SK-N-SH treated with all-trans-retinoic acid at 6 μM for 48 hours (cell line): ENCODE measurements at regions not wholly inside any gene's neighbourhood (a gene's known extent, or its start where the extent isn't known, plus 50 kb on each side); places are given as distances from the start of the nearest gene placed in this dataset.
A peak's percentile ranks its signal among the peaks of the same experiment; 100 is the strongest.

ENCODE experiments used
- ATAC-seq: fragments of 200-7000 bp; cut with Tn5 transposase; 3 replicates; pipeline ENCODE4 v1.9.1; 2020; ENCODE audit warnings: mild to moderate bottlenecking, moderate library complexity
- ARNTL ChIP-seq: fragments of 450-650 bp; formaldehyde crosslinking; IDR thresholded peaks from 2 replicates; pipeline ENCODE4 v1.5.0; 2020; ENCODE audit warnings: low read depth, mild to moderate bottlenecking, moderate library complexity, borderline replicate concordance
- BACH2 ChIP-seq: fragments of 250-450 bp; sonication (Bioruptor Pico); IDR thresholded peaks from 2 replicates; pipeline ENCODE4 v1.9.0; 2021; ENCODE audit warnings: mild to moderate bottlenecking, borderline replicate concordance
- CREB5 ChIP-seq: fragments of 250-450 bp; sonication (Bioruptor Pico); IDR thresholded peaks from 2 replicates; pipeline ENCODE4 v1.5.1; 2020; ENCODE audit warnings: low read depth, mild to moderate bottlenecking, moderate library complexity
- CSRNP3 ChIP-seq: fragments of 250-450 bp; sonication (Bioruptor Pico); IDR thresholded peaks from 2 replicates; pipeline ENCODE4 v1.5.1; 2021; ENCODE audit warnings: mild to moderate bottlenecking, moderate library complexity
- ISL1 ChIP-seq: fragments of 250-450 bp; sonication (Bioruptor Pico); IDR thresholded peaks from 2 replicates; pipeline ENCODE4 v2.1.2; 2022; ENCODE audit warnings: mild to moderate bottlenecking, moderate library complexity
- OSR1 ChIP-seq: fragments of 250-450 bp; sonication (Bioruptor Pico); IDR thresholded peaks from 2 replicates; pipeline ENCODE4 v1.8.0; 2022; ENCODE audit warnings: moderate library complexity, mild to moderate bottlenecking, inconsistent platforms
- PPARA ChIP-seq: fragments of 250-450 bp; sonication (Bioruptor Pico); IDR thresholded peaks from 2 replicates; pipeline ENCODE4 v1.5.0; 2020; ENCODE audit warnings: mild to moderate bottlenecking, borderline replicate concordance
- RARB ChIP-seq: fragments of 250-450 bp; sonication (Bioruptor Pico); IDR thresholded peaks from 2 replicates; pipeline ENCODE4 v1.8.0; 2021; ENCODE audit warnings: mild to moderate bottlenecking, moderate library complexity
- SNAI2 ChIP-seq: fragments of 250-450 bp; sonication (Bioruptor Pico); IDR thresholded peaks from 2 replicates; pipeline ENCODE4 v1.5.0; 2020; ENCODE audit warnings: mild to moderate bottlenecking, moderate library complexity
- TOX ChIP-seq: fragments of 250-450 bp; sonication (Bioruptor Pico); IDR thresholded peaks from 2 replicates; pipeline ENCODE4 v1.8.0; 2021; ENCODE audit warnings: mild to moderate bottlenecking, moderate library complexity, borderline replicate concordance
- TSHZ2 ChIP-seq: fragments of 250-450 bp; sonication (Bioruptor Pico); IDR thresholded peaks from 2 replicates; pipeline ENCODE4 v1.5.0; 2020; ENCODE audit warnings: mild to moderate bottlenecking, moderate library complexity
- ZC3H10 ChIP-seq: fragments of 250-450 bp; sonication (Bioruptor Pico); IDR thresholded peaks from 2 replicates; pipeline ENCODE4 v1.5.1; 2021; ENCODE audit warnings: mild to moderate bottlenecking, moderate library complexity
- ZFP3 ChIP-seq: fragments of 250-450 bp; sonication (Bioruptor Pico); IDR thresholded peaks from 2 replicates; pipeline ENCODE4 v1.5.0; 2020; ENCODE audit warnings: mild to moderate bottlenecking, moderate library complexity
- ZFP30 ChIP-seq: fragments of 450-650 bp; formaldehyde crosslinking; IDR thresholded peaks from 2 replicates; pipeline ENCODE4 v1.5.0; 2022; ENCODE audit warnings: mild to moderate bottlenecking, moderate library complexity
- ZNF565 ChIP-seq: fragments of 450-650 bp; formaldehyde crosslinking; conservative IDR thresholded peaks from 2 replicates; pipeline ENCODE4 v1.5.0; 2020; ENCODE audit warnings: low read depth, mild to moderate bottlenecking, moderate library complexity
- ZNF8 ChIP-seq: fragments of 450-650 bp; formaldehyde crosslinking; IDR thresholded peaks from 2 replicates; pipeline ENCODE4 v1.5.0; 2020; ENCODE audit warnings: mild to moderate bottlenecking, moderate library complexity
- TF ChIP-seq, protein P1 (sequence below): fragments of 250-450 bp; sonication (Bioruptor Pico); IDR thresholded peaks from 2 replicates; pipeline ENCODE4 v1.8.0; 2020; ENCODE audit warnings: mild to moderate bottlenecking, moderate library complexity, borderline replicate concordance
- TF ChIP-seq, protein P2 (sequence below): fragments of 250-450 bp; sonication (Bioruptor Pico); IDR thresholded peaks from 2 replicates; pipeline ENCODE4 v1.8.0; 2021; ENCODE audit warnings: low read depth, mild to moderate bottlenecking, moderate library complexity, borderline replicate concordance

DNA sequence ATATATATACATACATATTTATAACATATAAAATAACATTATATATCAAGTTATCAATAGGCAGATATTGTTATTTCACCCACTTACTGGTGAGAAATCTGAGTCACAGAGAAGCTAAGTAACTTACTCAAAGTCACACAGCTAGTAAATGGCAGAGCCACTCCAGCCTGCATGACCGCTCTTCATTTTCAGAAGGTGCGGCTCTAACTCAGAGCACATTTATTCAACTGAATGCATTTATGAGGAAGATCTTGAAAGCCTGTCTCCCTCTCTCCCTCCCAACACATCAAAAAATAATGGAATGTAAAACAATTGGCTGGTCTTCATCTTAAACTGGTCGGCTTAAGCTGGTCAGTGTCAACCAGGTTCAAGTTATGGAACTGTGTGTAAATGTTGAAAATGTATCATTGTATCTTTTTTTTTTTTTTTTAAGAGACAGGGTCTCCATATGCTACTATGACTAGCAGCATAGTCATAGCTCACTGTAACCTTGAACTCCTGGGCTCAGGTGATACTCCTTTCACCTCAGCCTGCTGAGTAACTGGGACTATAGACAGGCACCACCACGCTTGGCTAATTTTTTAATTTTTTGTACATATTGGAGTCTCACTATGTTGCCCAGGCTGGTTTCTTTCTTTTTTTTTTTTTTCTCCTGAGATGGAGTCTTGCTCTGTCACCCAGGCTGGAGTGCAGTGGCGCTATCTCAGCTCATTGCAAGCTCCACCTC lies 70.7 kb upstream of the NCOA3 start:
- no peak for ATAC-seq
- no peak for TF ChIP-seq CSRNP3 (CRISPR knock-in tag)
- TF ChIP-seq ISL1: no peak
- no peak for TF ChIP-seq RARB (CRISPR knock-in tag)
- TF ChIP-seq, protein P1, sequence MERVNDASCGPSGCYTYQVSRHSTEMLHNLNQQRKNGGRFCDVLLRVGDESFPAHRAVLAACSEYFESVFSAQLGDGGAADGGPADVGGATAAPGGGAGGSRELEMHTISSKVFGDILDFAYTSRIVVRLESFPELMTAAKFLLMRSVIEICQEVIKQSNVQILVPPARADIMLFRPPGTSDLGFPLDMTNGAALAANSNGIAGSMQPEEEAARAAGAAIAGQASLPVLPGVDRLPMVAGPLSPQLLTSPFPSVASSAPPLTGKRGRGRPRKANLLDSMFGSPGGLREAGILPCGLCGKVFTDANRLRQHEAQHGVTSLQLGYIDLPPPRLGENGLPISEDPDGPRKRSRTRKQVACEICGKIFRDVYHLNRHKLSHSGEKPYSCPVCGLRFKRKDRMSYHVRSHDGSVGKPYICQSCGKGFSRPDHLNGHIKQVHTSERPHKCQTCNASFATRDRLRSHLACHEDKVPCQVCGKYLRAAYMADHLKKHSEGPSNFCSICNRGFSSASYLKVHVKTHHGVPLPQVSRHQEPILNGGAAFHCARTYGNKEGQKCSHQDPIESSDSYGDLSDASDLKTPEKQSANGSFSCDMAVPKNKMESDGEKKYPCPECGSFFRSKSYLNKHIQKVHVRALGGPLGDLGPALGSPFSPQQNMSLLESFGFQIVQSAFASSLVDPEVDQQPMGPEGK (CRISPR knock-in tag): no peak
- no peak for TF ChIP-seq TOX (CRISPR knock-in tag)
- no peak for TF ChIP-seq ZFP3 (CRISPR knock-in tag)

GRCh38 chr20:47432834-47433210 lies 68.9 kb upstream of the NCOA3 start:
- TF ChIP-seq PPARA (CRISPR knock-in tag) (no peak), ZFP30 (no peak), ZC3H10 (CRISPR knock-in tag) (no peak)

GRCh38 chr20:47434128-47434779 lies 67.4 kb upstream of the NCOA3 start:
- peak; percentile 88 for ATAC-seq

More at GRCh38 chr20:47432834-47433210, 68.9 kb upstream of the NCOA3 start:
- ATAC-seq: no peak

- no peak for ATAC-seq
- TF ChIP-seq ZNF565: no peak
- TF ChIP-seq ZFP3 (CRISPR knock-in tag): no peak
- no peak for TF ChIP-seq CSRNP3 (CRISPR knock-in tag)
- TF ChIP-seq PPARA (CRISPR knock-in tag): no peak
- no peak for TF ChIP-seq RARB (CRISPR knock-in tag)
- TF ChIP-seq TSHZ2: no peak
- no peak for TF ChIP-seq BACH2 (CRISPR knock-in tag)
- TF ChIP-seq ARNTL (CRISPR knock-in tag): no peak
- TF ChIP-seq SNAI2 (CRISPR knock-in tag): no peak
- no peak for TF ChIP-seq CREB5 (CRISPR knock-in tag)
- TF ChIP-seq, protein P2, sequence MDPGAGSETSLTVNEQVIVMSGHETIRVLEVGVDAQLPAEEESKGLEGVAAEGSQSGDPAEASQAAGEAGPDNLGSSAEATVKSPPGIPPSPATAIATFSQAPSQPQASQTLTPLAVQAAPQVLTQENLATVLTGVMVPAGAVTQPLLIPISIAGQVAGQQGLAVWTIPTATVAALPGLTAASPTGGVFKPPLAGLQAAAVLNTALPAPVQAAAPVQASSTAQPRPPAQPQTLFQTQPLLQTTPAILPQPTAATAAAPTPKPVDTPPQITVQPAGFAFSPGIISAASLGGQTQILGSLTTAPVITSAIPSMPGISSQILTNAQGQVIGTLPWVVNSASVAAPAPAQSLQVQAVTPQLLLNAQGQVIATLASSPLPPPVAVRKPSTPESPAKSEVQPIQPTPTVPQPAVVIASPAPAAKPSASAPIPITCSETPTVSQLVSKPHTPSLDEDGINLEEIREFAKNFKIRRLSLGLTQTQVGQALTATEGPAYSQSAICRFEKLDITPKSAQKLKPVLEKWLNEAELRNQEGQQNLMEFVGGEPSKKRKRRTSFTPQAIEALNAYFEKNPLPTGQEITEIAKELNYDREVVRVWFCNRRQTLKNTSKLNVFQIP (CRISPR knock-in tag): no peak
- TF ChIP-seq, protein P1 (CRISPR knock-in tag): no peak
- TF ChIP-seq ZC3H10 (CRISPR knock-in tag): no peak
- TF ChIP-seq OSR1 (CRISPR knock-in tag): no peak
- TF ChIP-seq ZNF8 (CRISPR knock-in tag): no peak
- TF ChIP-seq, all 23 proteins: peak for 0
These were observed 63.0 kb upstream of the NCOA3 start for GRCh38 chr20:47438464-47439381.
